SK-N-SH (cell line): ENCODE measurements at regions not wholly inside any gene's neighbourhood (a gene's known extent, or its start where the extent isn't known, plus 50 kb on each side); places are given as distances from the start of the nearest gene placed in this dataset.

Source experiments
- EP300 ChIP-seq, 2 experiments: IDR thresholded peaks; 2 replicates each; pipeline versions ENCODE4 v1.4.0 to v1.6.1; 2012; ENCODE audit warnings: borderline replicate concordance in 1 of 2, low read depth in 1 of 2, low read length in 1 of 2
- FOSL2 ChIP-seq: IDR thresholded peaks from 2 replicates; pipeline ENCODE4 v1.4.0; 2012; ENCODE audit warnings: low read depth, mild to moderate bottlenecking, moderate library complexity, borderline replicate concordance
- GATA2 ChIP-seq: sonication (generic); formaldehyde crosslinking; IDR thresholded peaks from 2 replicates; pipeline ENCODE4 v1.5.0; 2020; ENCODE audit warnings: mild to moderate bottlenecking, missing genetic modification reagents
- JUND ChIP-seq: IDR thresholded peaks from 2 replicates; pipeline ENCODE4 v1.4.0; 2012
- POLR2AphosphoS5 ChIP-seq: IDR thresholded peaks from 2 replicates; pipeline ENCODE4 v1.6.1; 2012; ENCODE audit warnings: low read depth, low read length
- RAD21 ChIP-seq: IDR thresholded peaks from 2 replicates; pipeline ENCODE4 v1.6.1; 2012; ENCODE audit warnings: mild to moderate bottlenecking, low read length
- TAF1 ChIP-seq: IDR thresholded peaks from 2 replicates; pipeline ENCODE4 v1.6.1; 2012; ENCODE audit warnings: low read depth, mild to moderate bottlenecking, low read length, moderate library complexity, borderline replicate concordance
- TF ChIP-seq, protein P1 (sequence below): fragments of 200-600 bp; sonication (generic); IDR thresholded peaks from 2 replicates; pipeline ENCODE4 v1.6.1; 2017; ENCODE audit warnings: antibody characterized with exemption, mild to moderate bottlenecking, moderate library complexity
- TF ChIP-seq, protein P2 (sequence below): IDR thresholded peaks from 2 replicates; pipeline ENCODE4 v1.4.0; 2012; ENCODE audit warnings: low read depth
- TF ChIP-seq, protein P3 (sequence below): IDR thresholded peaks from 2 replicates; pipeline ENCODE4 v1.6.1; 2012; ENCODE audit warnings: mild to moderate bottlenecking, low read depth, low read length, moderate library complexity
- TF ChIP-seq, protein P4 (sequence below): IDR thresholded peaks from 2 replicates; pipeline ENCODE4 v1.4.0; 2012; ENCODE audit warnings: low read depth, borderline replicate concordance

DNA sequence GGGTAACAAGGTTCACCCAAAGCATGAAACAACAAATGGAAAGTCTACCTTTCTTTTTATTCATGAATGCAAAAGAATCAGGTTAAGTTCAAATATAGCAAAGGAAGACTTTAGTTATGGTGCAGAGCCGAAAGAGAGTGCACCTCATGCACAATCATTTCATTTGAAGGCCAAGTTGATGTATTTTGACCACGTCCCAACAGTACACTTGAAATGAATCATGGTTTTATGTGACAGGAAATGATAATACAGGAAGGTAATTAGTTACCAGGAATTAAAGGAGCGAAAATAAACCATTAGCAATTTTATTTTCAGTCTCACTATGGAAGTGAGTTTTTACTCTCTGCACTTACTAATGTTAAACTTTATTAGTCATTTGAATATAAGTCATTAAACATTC lies 281.2 kb upstream of the DIAPH2 start:
- TF ChIP-seq, protein P1, sequence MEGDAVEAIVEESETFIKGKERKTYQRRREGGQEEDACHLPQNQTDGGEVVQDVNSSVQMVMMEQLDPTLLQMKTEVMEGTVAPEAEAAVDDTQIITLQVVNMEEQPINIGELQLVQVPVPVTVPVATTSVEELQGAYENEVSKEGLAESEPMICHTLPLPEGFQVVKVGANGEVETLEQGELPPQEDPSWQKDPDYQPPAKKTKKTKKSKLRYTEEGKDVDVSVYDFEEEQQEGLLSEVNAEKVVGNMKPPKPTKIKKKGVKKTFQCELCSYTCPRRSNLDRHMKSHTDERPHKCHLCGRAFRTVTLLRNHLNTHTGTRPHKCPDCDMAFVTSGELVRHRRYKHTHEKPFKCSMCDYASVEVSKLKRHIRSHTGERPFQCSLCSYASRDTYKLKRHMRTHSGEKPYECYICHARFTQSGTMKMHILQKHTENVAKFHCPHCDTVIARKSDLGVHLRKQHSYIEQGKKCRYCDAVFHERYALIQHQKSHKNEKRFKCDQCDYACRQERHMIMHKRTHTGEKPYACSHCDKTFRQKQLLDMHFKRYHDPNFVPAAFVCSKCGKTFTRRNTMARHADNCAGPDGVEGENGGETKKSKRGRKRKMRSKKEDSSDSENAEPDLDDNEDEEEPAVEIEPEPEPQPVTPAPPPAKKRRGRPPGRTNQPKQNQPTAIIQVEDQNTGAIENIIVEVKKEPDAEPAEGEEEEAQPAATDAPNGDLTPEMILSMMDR: no peak
- no peak for TF ChIP-seq RAD21
- TF ChIP-seq GATA2 (CRISPR knock-in tag): no peak
- TF ChIP-seq POLR2AphosphoS5: no peak
- no peak for TF ChIP-seq TAF1
- no peak for TF ChIP-seq FOSL2
- TF ChIP-seq, protein P2, sequence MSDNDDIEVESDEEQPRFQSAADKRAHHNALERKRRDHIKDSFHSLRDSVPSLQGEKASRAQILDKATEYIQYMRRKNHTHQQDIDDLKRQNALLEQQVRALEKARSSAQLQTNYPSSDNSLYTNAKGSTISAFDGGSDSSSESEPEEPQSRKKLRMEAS: no peak
- TF ChIP-seq, protein P3, sequence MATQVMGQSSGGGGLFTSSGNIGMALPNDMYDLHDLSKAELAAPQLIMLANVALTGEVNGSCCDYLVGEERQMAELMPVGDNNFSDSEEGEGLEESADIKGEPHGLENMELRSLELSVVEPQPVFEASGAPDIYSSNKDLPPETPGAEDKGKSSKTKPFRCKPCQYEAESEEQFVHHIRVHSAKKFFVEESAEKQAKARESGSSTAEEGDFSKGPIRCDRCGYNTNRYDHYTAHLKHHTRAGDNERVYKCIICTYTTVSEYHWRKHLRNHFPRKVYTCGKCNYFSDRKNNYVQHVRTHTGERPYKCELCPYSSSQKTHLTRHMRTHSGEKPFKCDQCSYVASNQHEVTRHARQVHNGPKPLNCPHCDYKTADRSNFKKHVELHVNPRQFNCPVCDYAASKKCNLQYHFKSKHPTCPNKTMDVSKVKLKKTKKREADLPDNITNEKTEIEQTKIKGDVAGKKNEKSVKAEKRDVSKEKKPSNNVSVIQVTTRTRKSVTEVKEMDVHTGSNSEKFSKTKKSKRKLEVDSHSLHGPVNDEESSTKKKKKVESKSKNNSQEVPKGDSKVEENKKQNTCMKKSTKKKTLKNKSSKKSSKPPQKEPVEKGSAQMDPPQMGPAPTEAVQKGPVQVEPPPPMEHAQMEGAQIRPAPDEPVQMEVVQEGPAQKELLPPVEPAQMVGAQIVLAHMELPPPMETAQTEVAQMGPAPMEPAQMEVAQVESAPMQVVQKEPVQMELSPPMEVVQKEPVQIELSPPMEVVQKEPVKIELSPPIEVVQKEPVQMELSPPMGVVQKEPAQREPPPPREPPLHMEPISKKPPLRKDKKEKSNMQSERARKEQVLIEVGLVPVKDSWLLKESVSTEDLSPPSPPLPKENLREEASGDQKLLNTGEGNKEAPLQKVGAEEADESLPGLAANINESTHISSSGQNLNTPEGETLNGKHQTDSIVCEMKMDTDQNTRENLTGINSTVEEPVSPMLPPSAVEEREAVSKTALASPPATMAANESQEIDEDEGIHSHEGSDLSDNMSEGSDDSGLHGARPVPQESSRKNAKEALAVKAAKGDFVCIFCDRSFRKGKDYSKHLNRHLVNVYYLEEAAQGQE: no peak
- TF ChIP-seq, protein P4, sequence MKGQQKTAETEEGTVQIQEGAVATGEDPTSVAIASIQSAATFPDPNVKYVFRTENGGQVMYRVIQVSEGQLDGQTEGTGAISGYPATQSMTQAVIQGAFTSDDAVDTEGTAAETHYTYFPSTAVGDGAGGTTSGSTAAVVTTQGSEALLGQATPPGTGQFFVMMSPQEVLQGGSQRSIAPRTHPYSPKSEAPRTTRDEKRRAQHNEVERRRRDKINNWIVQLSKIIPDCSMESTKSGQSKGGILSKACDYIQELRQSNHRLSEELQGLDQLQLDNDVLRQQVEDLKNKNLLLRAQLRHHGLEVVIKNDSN: no peak
- TF ChIP-seq EP300 (IDR thresholded peaks at IDR 0.05; ENCODE audit: borderline replicate concordance in 1 of 2, low read depth in 1 of 2, low read length in 1 of 2): no peak
- no peak for TF ChIP-seq JUND
